ENCODE measurements at regions not wholly inside any gene's neighbourhood (a gene's known extent, or its start where the extent isn't known, plus 50 kb on each side); places are given as distances from the start of the nearest gene placed in this dataset.

GRCh38 chr1:200346700-200347099 is 63.1 kb downstream of the ZNF281 start:
- Histone ChIP-seq H2AFZ (ENCODE audit: insufficient read depth, low read depth, low read length, poor library complexity, severe bottlenecking) (no peak overlapping the region), H3K27me3 (replicated peaks in 1 of 4; ENCODE audit: control extremely low read depth in 1 of 4, control insufficient read depth in 3 of 4, insufficient read depth in 4 of 4, low read length in 3 of 4) (no peaks in the 10 kb centered on the region), H3K27ac (ENCODE audit: low read length in 2 of 2) (no peak overlapping the region), H3K4me3 (ENCODE audit: control extremely low read depth in 1 of 5, extremely low read depth in 1 of 5, insufficient read depth in 1 of 5, low read depth in 2 of 5, low read length in 4 of 5) (no peak overlapping the region), H3K36me3 (replicated peaks in 1 of 2; ENCODE audit: control extremely low read depth in 1 of 2, control insufficient read depth in 1 of 2, extremely low read depth in 1 of 2, insufficient read depth in 2 of 2, low read length in 1 of 2) (no peaks in the 10 kb centered on the region), H3K79me2 (ENCODE audit: control insufficient read depth, insufficient read depth, low read length) (no peaks in the 10 kb centered on the region), H3K4me2 (replicated peaks; ENCODE audit: low read depth, low read length, poor library complexity, severe bottlenecking) (no peak overlapping the region), H3K4me1 (ENCODE audit: control insufficient read depth in 2 of 2, insufficient read depth in 2 of 2, low read length in 2 of 2) (peaks cover 4 to 5% of the 10 kb centered on the region in 2 donors), H4K20me1 (ENCODE audit: control insufficient read depth, insufficient read depth, low read length, poor library complexity, severe bottlenecking) (no peaks in the 10 kb centered on the region), H3K9me3 (ENCODE audit: control extremely low read depth in 1 of 3, control insufficient read depth in 2 of 3, insufficient read depth in 1 of 3, low read length in 2 of 3) (no peaks in the 10 kb centered on the region), H3K9ac (ENCODE audit: low read length) (no peak overlapping the region)
- Mint-ChIP-seq H3K9me3 (ENCODE audit: insufficient read depth) (no peaks in the 10 kb centered on the region), H3K4me3 (no peak overlapping the region), H3K27ac (no peak overlapping the region), H3K27me3 (no peaks in the 10 kb centered on the region), H3K4me1 (peaks cover 8% of the 10 kb centered on the region)
- no peak for TF ChIP-seq CTCF (IDR thresholded peaks at IDR 0.05)
- no peak for TF ChIP-seq EZH2 (IDR thresholded peaks at IDR 0.05; ENCODE audit: borderline replicate concordance, insufficient read depth, low read depth, low read length, poor library complexity, severe bottlenecking)
- DNase-seq (no peak), ATAC-seq (ENCODE audit: low read depth) (no peak)
- intact Hi-C loops (cut with micrococcal nuclease): no loop called here
- ChIA-PET POLR2A (no interaction called here), CTCF (no interaction called here)
- 100% methylated on average over 2 of the region's 9 CpGs for WGBS (ENCODE audit: insufficient coverage)

- TF ChIP-seq CTCF (IDR thresholded peaks at IDR 0.05) (no peak), EZH2 (IDR thresholded peaks at IDR 0.05; ENCODE audit: borderline replicate concordance, insufficient read depth, low read depth, low read length, poor library complexity, severe bottlenecking) (no peak)
- POLR2A ChIA-PET: no interaction called here
- WGBS (ENCODE audit: insufficient coverage): no CpG with 5 or more reads among the region's 4 CpGs
- ATAC-seq (ENCODE audit: low read depth) (no peak), DNase-seq (no peak)
- CTCF ChIA-PET: no interaction called here
- H3K27ac ChIP-seq (ENCODE audit: low read length in 2 of 2): no peak overlapping the region
- no peak overlapping the region for H2AFZ ChIP-seq (ENCODE audit: insufficient read depth, low read depth, low read length, poor library complexity, severe bottlenecking)
- Mint-ChIP-seq H3K4me1 (peaks cover 2% of the 10 kb centered on the region), H3K4me3 (no peak overlapping the region), H3K9me3 (ENCODE audit: insufficient read depth) (no peaks in the 10 kb centered on the region), H3K27me3 (no peaks in the 10 kb centered on the region), H3K27ac (no peak overlapping the region)
- no peaks in the 10 kb centered on the region for H3K79me2 ChIP-seq (ENCODE audit: control insufficient read depth, insufficient read depth, low read length)
- no peak overlapping the region for H3K9ac ChIP-seq (ENCODE audit: low read length)
- intact Hi-C loops (cut with micrococcal nuclease): no loop called here
- no peaks in the 10 kb centered on the region for H3K4me1 ChIP-seq (ENCODE audit: control insufficient read depth in 2 of 2, insufficient read depth in 2 of 2, low read length in 2 of 2)
- H3K4me2 ChIP-seq (replicated peaks; ENCODE audit: low read depth, low read length, poor library complexity, severe bottlenecking): no peak overlapping the region
- H3K36me3 ChIP-seq (replicated peaks in 1 of 2; ENCODE audit: control extremely low read depth in 1 of 2, control insufficient read depth in 1 of 2, extremely low read depth in 1 of 2, insufficient read depth in 2 of 2, low read length in 1 of 2): no peaks in the 10 kb centered on the region
- H3K4me3 ChIP-seq (ENCODE audit: control extremely low read depth in 1 of 5, extremely low read depth in 1 of 5, insufficient read depth in 1 of 5, low read depth in 2 of 5, low read length in 4 of 5): no peak overlapping the region
- no peaks in the 10 kb centered on the region for H3K27me3 ChIP-seq (replicated peaks in 1 of 4; ENCODE audit: control extremely low read depth in 1 of 4, control insufficient read depth in 3 of 4, insufficient read depth in 4 of 4, low read length in 3 of 4)
- no peaks in the 10 kb centered on the region for H3K9me3 ChIP-seq (ENCODE audit: control extremely low read depth in 1 of 3, control insufficient read depth in 2 of 3, insufficient read depth in 1 of 3, low read length in 2 of 3)
- no peaks in the 10 kb centered on the region for H4K20me1 ChIP-seq (ENCODE audit: control insufficient read depth, insufficient read depth, low read length, poor library complexity, severe bottlenecking)
Observed at GRCh38 chr1:200345520-200345919, 64.3 kb downstream of the ZNF281 start.
